Stimulated activated naive B cell treated with anti-CD40 and anti-IgM and Interleukin-4, amounts not matched to agents 10 μg/mL and 1 μg/mL and 100 μg/mL, for 72 hours (primary cell): ENCODE measurements at regions not wholly inside any gene's neighbourhood (a gene's known extent, or its start where the extent isn't known, plus 50 kb on each side); places are given as distances from the start of the nearest gene placed in this dataset.

Source experiments
- ATAC-seq, 2 donors: fragments of 150-1000 bp; cut with Tn5 transposase; replicated peaks; 2 replicates each; pipeline ENCODE4 v1.10.0; 2021; ENCODE audit warnings: moderate library complexity in 1 of 2
- DNase-seq: peaks from one replicate; pipeline ENCODE4 v3.0.0; 2021
- H3K27ac Mint-ChIP-seq: one replicate; pipeline ENCODE4 v1.8.0; 2022; ENCODE audit warnings: mild to moderate bottlenecking, mixed read lengths
- H3K27me3 Mint-ChIP-seq, 2 donors: one replicate each; pipeline ENCODE4 v1.8.0; 2022; ENCODE audit warnings: mixed read lengths in 2 of 2
- H3K36me3 Mint-ChIP-seq, 2 donors: one replicate each; pipeline ENCODE4 v1.8.0; 2022; ENCODE audit warnings: mixed read lengths in 2 of 2, mild to moderate bottlenecking in 1 of 2
- H3K4me1 Mint-ChIP-seq, 2 donors: one replicate each; pipeline ENCODE4 v1.8.0; 2022; ENCODE audit warnings: mixed read lengths in 2 of 2, mild to moderate bottlenecking in 1 of 2
- H3K4me3 Mint-ChIP-seq, 2 donors: one replicate each; pipeline ENCODE4 v1.8.0; 2022; ENCODE audit warnings: mild to moderate bottlenecking in 2 of 2, mixed read lengths in 2 of 2, moderate library complexity in 1 of 2
- H3K9me3 Mint-ChIP-seq, 2 donors: one replicate each; pipeline ENCODE4 v1.8.0; 2022; ENCODE audit warnings: mixed read lengths in 2 of 2, mild to moderate bottlenecking in 1 of 2

DNA sequence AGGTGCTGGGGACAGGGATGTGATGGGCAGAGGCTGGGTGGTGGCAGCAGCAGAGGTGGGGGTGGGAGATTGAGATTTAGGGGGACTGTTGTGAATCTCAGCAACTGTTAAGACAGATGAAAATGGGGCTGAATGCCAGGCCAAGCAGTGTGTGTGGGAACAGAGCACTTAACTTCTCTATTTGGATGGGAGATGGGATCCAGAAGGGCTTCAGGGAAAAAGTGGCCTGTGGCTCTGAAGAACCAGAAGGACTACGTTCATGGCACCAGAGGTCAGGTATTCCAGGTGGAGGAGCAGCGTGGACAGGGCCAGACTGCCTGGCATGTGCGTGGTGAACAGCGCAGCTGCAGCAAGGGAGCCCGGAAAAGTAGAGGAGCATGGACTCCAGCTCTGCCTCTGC, 82.6 kb upstream of the SYT13 start:
- H3K27ac Mint-ChIP-seq = no peak overlapping the region
- ATAC-seq (no peak), DNase-seq (no peak)
- no peak overlapping the region for H3K4me3 Mint-ChIP-seq
- peaks cover 0 to 4% of the 10 kb centered on the region in 2 donors for H3K4me1 Mint-ChIP-seq
- no peaks in the 10 kb centered on the region for H3K9me3 Mint-ChIP-seq
- H3K36me3 Mint-ChIP-seq = peaks cover 0 to 2% of the 10 kb centered on the region in 2 donors
- H3K27me3 Mint-ChIP-seq = peaks cover 72 to 79% of the 10 kb centered on the region in 2 donors

DNA sequence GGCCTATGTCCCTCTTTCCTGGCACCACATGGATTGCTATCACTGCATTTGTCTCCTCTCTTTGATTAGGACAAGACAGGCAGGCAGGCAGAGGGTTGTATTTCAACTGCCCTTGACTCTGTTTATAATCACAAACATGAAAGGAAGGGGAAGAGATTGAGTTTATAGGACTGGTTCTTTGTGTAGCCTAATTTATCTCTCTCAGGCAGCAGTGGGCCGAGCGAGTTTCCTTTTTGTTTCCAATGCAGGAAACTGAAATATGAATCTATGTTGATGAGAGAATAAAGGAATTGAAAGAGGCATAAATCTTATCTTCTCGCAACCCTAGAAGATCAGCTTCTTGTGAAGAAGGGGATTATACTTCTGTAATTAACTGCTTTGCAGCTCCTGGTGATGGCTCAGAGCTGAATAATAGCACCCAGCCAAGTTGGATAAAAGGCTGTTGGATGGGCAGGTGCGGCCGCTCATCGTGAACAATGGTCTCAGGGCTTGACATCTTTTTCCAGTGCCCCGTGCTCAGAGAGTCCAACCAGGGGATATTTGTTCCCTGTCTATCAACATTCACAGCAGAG, 80.6 kb upstream of the SYT13 start:
- no peak overlapping the region for H3K27ac Mint-ChIP-seq
- no peak for DNase-seq
- no peak overlapping the region for H3K4me3 Mint-ChIP-seq
- peaks cover 0 to 2% of the 10 kb centered on the region in 2 donors for H3K36me3 Mint-ChIP-seq
- H3K4me1 Mint-ChIP-seq = peaks cover 0 to 4% of the 10 kb centered on the region in 2 donors
- peaks cover 62 to 74% of the 10 kb centered on the region in 2 donors for H3K27me3 Mint-ChIP-seq
- H3K9me3 Mint-ChIP-seq = no peaks in the 10 kb centered on the region
- ATAC-seq = no peak

DNA sequence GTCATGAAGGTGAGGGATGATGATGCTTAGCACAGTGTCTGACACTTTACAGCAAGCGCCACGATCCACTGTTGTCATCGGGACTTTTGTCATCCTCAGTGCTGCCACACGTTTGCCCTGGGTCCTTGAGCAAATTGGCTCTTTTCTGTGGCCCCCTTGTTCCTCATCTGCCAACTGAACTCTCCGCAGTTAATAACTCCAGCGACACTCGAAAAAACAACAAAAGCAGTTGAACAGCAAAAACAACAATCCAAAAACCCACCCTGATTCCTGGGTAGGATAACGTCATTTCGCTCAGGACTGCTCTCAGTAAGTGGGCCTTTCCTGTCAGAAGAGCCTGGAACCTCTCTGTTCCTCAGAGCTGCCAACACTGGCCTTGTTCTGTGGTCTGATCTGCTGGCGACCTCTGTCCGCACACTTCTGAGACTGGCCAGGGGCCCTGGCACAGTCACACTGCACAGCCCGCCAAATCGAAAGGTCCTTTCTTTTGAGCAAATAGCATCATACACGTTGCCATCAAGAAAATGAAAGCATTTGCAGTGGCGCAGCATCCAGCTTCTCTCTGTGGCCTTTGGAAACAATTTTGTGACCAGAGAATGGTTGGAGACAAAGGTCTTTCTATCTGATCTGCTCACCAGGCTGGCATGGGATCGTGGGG, 79.9 kb upstream of the SYT13 start:
- H3K4me3 Mint-ChIP-seq = no peak overlapping the region
- peaks cover 61 to 71% of the 10 kb centered on the region in 2 donors for H3K27me3 Mint-ChIP-seq
- H3K36me3 Mint-ChIP-seq = peaks cover 0 to 2% of the 10 kb centered on the region in 2 donors
- ATAC-seq (no peak), DNase-seq (no peak)
- peaks cover 0 to 2% of the 10 kb centered on the region in 2 donors for H3K4me1 Mint-ChIP-seq
- H3K27ac Mint-ChIP-seq = no peak overlapping the region
- no peaks in the 10 kb centered on the region for H3K9me3 Mint-ChIP-seq

DNA sequence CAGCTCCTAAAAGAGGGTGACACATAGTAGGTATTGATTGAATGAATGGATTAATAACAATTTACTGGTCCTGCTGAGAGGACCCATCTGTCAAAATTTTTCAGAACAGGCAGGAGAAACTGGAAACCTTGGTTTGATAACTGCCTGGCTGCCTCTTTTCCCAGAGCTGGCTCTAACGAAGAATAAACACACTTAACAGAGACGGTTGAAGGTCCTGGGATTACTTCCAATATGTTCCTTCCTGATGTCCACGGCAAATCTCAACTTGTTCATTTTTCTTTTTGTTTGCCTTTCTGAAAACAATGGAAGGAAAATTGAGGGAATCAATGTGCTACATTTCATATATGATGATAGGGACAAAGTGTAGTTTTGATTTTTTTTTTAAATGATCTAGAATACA, 76.5 kb upstream of the SYT13 start:
- no peaks in the 10 kb centered on the region for H3K9me3 Mint-ChIP-seq
- DNase-seq = no peak
- peaks cover 0 to 2% of the 10 kb centered on the region in 2 donors for H3K36me3 Mint-ChIP-seq
- peaks cover 32 to 43% of the 10 kb centered on the region in 2 donors for H3K27me3 Mint-ChIP-seq
- no peak overlapping the region for H3K27ac Mint-ChIP-seq
- H3K4me1 Mint-ChIP-seq = no peaks in the 10 kb centered on the region
- no peak overlapping the region for H3K4me3 Mint-ChIP-seq
- ATAC-seq = no peak

DNA sequence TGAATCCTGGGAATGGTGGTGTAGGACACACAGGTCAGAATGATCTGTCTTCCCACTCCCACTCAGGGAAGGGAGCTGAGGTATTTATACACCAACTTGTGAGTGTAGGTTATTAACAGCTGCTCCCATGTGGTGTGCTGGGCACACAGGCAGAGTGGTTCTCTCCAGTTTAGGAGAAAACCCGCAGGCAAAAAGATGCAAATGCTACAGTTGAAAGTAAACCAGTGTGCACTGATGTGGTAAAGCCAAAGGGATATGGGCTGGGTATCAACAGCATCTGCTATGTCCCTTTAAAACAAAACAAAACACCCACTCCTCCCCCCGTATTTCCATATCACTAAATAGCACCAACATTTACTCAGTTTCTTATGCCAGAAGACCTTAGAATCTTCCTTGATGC, 75.4 kb upstream of the SYT13 start:
- Mint-ChIP-seq H3K4me3 (no peak overlapping the region), H3K4me1 (no peaks in the 10 kb centered on the region), H3K9me3 (no peaks in the 10 kb centered on the region), H3K27me3 (peaks cover 30 to 45% of the 10 kb centered on the region in 2 donors), H3K27ac (no peak overlapping the region), H3K36me3 (peaks cover 0 to 2% of the 10 kb centered on the region in 2 donors)
- ATAC-seq (no peak), DNase-seq (no peak)

DNA sequence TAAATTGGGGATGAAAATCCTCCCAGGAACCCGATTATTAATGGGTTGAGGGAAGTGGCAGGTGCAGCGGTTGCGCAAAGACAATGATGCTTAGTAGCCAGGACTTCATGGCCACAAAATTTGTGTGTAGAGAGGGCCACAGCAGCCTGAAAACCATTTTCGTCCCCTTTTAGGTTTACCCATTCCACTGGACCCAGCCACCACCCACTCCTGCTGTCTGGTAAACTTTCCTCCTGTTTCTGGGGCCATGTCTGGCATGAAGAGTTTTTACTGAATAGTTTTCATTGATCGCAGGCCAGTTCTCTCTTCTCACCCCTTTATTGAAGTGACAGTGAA, 69.5 kb upstream of the SYT13 start:
- Mint-ChIP-seq H3K4me3 (peak overlapping the region; percentile 76 to 79), H3K36me3 (peaks cover 3 to 4% of the 10 kb centered on the region in 2 donors), H3K27me3 (peaks cover 13 to 22% of the 10 kb centered on the region in 2 donors), H3K4me1 (peaks cover 4 to 11% of the 10 kb centered on the region in 2 donors), H3K9me3 (peaks cover 3 to 4% of the 10 kb centered on the region in 2 donors), H3K27ac (peak overlapping the region; percentile 60)
- peak; percentile 20 to 21 for ATAC-seq
- no peak for DNase-seq

DNA sequence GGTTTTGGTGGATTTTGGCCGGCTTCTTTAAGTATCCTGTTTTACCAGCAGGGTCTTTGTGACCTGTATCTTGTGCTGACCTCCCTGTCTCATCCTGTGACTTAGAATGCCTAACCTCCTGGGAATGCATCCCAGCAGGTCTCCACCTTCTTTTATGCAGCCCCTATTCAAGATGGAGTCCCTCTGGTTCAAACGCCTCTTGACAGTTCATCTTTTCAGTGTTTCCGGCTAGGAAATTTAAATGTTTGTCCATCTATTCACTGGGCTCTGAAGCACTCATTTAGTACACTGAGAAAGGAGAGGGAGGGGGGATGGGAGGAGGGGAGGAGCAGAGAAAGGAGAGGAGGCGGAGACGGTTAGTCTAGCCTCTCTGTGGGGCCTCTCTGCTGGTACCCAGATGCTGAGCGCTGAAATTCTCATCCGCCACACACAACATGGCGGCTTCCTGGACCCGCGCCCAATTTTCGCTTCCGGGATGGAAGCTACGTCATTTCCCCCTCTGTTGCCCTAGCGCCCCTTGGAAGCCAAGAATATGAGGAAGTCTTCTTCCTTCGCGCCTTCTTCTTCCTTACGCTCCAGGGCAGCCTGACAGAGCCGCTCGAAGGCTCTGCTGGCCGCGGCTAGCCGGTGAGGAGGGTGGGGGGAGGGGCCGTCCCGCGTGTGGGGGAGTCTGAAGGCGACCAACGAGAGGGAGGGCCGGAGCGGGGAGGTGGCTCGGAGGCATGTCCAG, 69.0 kb upstream of the SYT13 start:
- ATAC-seq (peak; percentile 98), DNase-seq (peak; percentile 82)
- H3K4me3 Mint-ChIP-seq = peak overlapping the region; percentile 76 to 79
- peaks cover 3 to 4% of the 10 kb centered on the region in 2 donors for H3K36me3 Mint-ChIP-seq
- H3K9me3 Mint-ChIP-seq = peaks cover 3 to 4% of the 10 kb centered on the region in 2 donors
- peak overlapping the region; percentile 87 for H3K27ac Mint-ChIP-seq
- H3K27me3 Mint-ChIP-seq = peaks cover 14 to 27% of the 10 kb centered on the region in 2 donors
- peaks cover 4 to 13% of the 10 kb centered on the region in 2 donors for H3K4me1 Mint-ChIP-seq

DNA sequence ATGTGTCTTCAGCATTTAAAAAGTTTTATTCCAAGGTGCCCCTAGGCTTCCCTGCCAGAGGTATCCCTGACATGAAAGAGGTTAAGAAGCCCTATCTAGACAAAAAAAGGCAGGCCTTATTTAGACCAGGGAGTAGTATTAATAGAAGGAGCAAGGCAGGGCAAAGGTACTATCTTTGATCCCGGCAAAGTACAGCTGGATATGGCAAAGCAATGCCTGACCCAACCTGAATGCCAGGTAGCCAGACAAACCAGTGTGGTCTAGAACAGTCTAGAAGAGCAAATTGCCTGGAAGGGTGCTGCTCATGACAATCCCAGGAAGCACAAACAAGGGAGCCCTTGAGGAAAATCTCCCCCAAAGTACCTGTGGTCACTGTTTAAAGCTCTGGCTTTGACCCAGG, 62.6 kb upstream of the SYT13 start:
- no peak overlapping the region for H3K4me3 Mint-ChIP-seq
- H3K27ac Mint-ChIP-seq = no peak overlapping the region
- DNase-seq (no peak), ATAC-seq (no peak)
- peaks cover 0 to 1% of the 10 kb centered on the region in 2 donors for H3K36me3 Mint-ChIP-seq
- peaks cover 25 to 48% of the 10 kb centered on the region in 2 donors for H3K27me3 Mint-ChIP-seq
- no peaks in the 10 kb centered on the region for H3K9me3 Mint-ChIP-seq
- peaks cover 0 to 7% of the 10 kb centered on the region in 2 donors for H3K4me1 Mint-ChIP-seq

DNA sequence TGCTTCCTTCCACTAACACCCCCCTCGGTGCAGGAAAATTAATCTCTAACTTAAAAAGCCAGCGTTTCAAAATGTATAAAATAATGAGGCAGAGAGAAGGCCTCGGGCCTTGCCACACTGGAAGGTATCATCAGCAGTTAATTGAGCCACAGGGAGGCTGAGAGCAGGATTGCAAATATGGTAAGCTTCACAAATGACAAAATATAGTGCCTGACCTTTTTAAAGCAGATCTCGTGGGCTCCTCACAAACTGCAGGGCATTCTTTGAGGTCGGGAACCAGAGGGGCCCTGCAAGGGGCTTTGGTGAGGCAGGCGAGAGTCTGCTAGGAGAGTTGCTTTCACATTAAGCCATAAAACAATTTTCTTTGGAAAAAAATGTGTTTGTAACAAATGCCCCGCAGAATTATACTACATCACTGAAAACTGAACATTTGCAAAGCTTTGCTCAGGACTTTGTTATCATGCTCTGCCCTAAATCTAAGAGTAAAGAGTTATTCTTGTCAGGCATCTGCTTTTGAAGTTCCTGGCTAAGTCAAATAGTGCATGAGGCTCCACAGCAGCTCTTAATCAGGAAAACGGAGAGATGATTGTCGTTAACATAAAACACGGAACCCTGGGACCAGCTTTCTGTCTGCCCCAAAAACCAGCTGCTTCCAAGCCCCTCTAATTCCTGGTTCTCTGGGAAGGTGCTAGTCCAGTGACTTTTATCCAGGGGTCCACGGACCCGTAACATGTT, 61.4 kb upstream of the SYT13 start:
- no peak for ATAC-seq
- H3K36me3 Mint-ChIP-seq = no peaks in the 10 kb centered on the region
- peaks cover 0 to 7% of the 10 kb centered on the region in 2 donors for H3K4me1 Mint-ChIP-seq
- DNase-seq = no peak
- no peak overlapping the region for H3K4me3 Mint-ChIP-seq
- no peak overlapping the region for H3K27ac Mint-ChIP-seq
- no peaks in the 10 kb centered on the region for H3K9me3 Mint-ChIP-seq
- H3K27me3 Mint-ChIP-seq = peaks cover 22 to 50% of the 10 kb centered on the region in 2 donors

DNA sequence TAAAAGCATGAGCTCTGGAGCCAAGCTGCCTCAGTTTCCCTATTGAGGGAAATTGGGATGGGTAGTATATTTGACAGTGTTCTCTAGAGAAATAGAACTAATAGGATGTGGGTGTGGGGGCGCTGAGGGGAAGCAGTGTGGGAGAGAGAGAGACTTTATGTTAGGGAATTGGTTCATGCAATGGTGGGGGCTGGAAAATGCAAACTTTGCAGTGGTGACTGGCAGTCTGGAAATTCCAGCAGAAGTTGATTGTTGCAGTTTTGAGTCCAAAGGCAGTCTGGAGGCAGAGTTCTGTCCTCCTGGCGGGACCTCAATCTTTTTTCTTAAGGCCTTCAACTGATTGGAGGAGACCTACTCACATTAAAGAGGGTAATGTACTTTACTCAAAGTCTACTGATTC, 59.4 kb upstream of the SYT13 start:
- H3K36me3 Mint-ChIP-seq = no peaks in the 10 kb centered on the region
- peaks cover 0 to 4% of the 10 kb centered on the region in 2 donors for H3K4me1 Mint-ChIP-seq
- peaks cover 21 to 37% of the 10 kb centered on the region in 2 donors for H3K27me3 Mint-ChIP-seq
- H3K9me3 Mint-ChIP-seq = no peaks in the 10 kb centered on the region
- no peak overlapping the region for H3K27ac Mint-ChIP-seq
- H3K4me3 Mint-ChIP-seq = no peak overlapping the region
- DNase-seq (no peak), ATAC-seq (no peak)

DNA sequence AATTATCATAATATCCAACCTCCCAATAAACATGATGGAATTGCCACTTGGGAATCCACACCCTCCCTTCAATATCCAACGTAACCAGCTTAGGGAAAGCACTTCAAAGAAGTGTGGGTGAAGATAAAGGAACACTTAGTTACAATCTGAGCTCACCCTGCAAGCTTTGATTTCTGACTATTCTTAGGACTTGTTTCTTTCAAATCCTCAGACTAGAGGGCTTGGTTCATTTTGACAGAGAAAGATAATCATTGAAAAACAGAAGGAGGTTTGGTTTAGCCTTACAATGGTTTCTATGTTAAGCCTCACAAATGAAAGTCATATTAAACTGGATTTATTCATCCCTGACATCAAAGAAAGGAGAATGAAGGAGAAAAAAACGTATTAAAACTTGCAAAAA, 57.9 kb upstream of the SYT13 start:
- no peaks in the 10 kb centered on the region for H3K9me3 Mint-ChIP-seq
- H3K4me1 Mint-ChIP-seq = peaks cover 8 to 18% of the 10 kb centered on the region in 2 donors
- no peak overlapping the region for H3K27ac Mint-ChIP-seq
- H3K4me3 Mint-ChIP-seq = no peak overlapping the region
- DNase-seq = no peak
- ATAC-seq = no peak
- H3K27me3 Mint-ChIP-seq = peaks cover 21 to 27% of the 10 kb centered on the region in 2 donors
- H3K36me3 Mint-ChIP-seq = no peaks in the 10 kb centered on the region

DNA sequence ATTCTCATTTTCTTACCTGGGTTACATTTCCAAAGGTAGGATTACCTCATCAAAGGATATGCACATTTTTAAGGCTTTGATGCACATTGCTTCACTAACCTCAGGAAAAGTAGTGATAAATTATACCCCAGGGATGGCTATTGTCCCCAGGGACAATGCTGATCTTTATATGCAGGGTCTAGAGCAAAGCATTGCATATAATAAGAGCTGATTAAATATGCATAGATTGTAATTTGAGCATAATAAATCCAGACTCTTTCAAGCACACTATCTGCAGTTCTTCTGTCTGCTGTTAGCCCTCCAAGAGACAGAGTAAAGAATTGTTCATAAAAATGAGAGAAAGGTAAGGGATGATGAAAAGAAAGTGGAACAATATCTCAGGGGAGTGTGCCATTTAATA, 57.3 kb upstream of the SYT13 start:
- H3K4me1 Mint-ChIP-seq = peaks cover 8 to 19% of the 10 kb centered on the region in 2 donors
- H3K27me3 Mint-ChIP-seq = peaks cover 21 to 27% of the 10 kb centered on the region in 2 donors
- ATAC-seq = no peak
- H3K4me3 Mint-ChIP-seq = no peak overlapping the region
- no peak for DNase-seq
- no peaks in the 10 kb centered on the region for H3K36me3 Mint-ChIP-seq
- H3K9me3 Mint-ChIP-seq = no peaks in the 10 kb centered on the region
- no peak overlapping the region for H3K27ac Mint-ChIP-seq

DNA sequence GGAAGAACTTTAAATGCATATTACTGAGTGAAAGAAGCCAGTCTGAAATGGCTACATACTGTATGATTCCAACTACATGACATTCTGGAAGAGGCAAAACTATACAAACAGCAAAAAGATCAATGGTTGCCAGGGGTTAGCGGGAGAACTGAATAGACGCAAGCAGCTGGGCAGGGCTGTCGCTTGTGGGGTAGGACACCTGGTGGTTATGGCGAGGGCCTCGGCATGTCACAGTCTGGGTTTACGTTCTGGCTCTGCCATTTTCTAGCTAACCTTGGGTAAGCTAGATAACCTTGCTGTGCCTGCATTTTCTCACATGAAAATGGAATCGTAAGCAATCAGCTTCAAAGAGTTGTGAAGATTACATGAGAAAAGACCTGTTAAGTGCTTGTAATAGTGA, 55.2 kb upstream of the SYT13 start:
- Mint-ChIP-seq H3K36me3 (no peaks in the 10 kb centered on the region), H3K4me1 (peaks cover 8 to 19% of the 10 kb centered on the region in 2 donors), H3K4me3 (no peak overlapping the region), H3K27me3 (peaks cover 16 to 20% of the 10 kb centered on the region in 2 donors), H3K27ac (no peak overlapping the region), H3K9me3 (no peaks in the 10 kb centered on the region)
- DNase-seq = no peak
- no peak for ATAC-seq
